Keratinocyte (primary cell): ENCODE measurements at regions not wholly inside any gene's neighbourhood (a gene's known extent, or its start where the extent isn't known, plus 50 kb on each side); places are given as distances from the start of the nearest gene placed in this dataset.

Experiments used
- DNase-seq: peaks from one replicate; pipeline ENCODE4 v3.0.0-alpha.2; 2011; ENCODE audit warnings: low read depth, missing footprints, low spot score
- FAIRE-seq: peaks from 2 replicates; lab custom pipeline; 2011; peaks lifted over from hg19 to GRCh38; lab: Jason Lieb, UNC
- H2AFZ ChIP-seq: 2 replicates; pipeline ENCODE4 v1.6.0; 2012; ENCODE audit warnings: low read length, control low read depth, inconsistent platforms; ENCODE audit not compliant: control insufficient read depth
- H3K27ac ChIP-seq: 2 replicates; pipeline ENCODE4 v1.5.1; 2011; ENCODE audit warnings: low read length; ENCODE audit not compliant: control insufficient read depth, insufficient read depth
- H3K27me3 ChIP-seq: 3 replicates; pipeline ENCODE4 v1.6.0; 2011; ENCODE audit warnings: low read length; ENCODE audit not compliant: control insufficient read depth, insufficient read depth; ENCODE audit errors: extremely low read depth
- H3K36me3 ChIP-seq, 2 experiments: 2 replicates in 1 of 2; 3 replicates in 1 of 2; pipeline ENCODE4 v1.5.1; 2011; ENCODE audit warnings: low read length in 2 of 2, mild to moderate bottlenecking in 1 of 2; ENCODE audit not compliant: control insufficient read depth in 2 of 2, insufficient read depth in 2 of 2; ENCODE audit errors: extremely low read depth in 1 of 2
- H3K4me1 ChIP-seq: 3 replicates; pipeline ENCODE4 v1.5.1; 2011; ENCODE audit warnings: low read length; ENCODE audit not compliant: control insufficient read depth, insufficient read depth; ENCODE audit errors: extremely low read depth
- H3K4me2 ChIP-seq: 3 replicates; pipeline ENCODE4 v1.6.0; 2011; ENCODE audit warnings: low read depth, low read length; ENCODE audit not compliant: control insufficient read depth, insufficient read depth; ENCODE audit errors: extremely low read depth
- H3K4me3 ChIP-seq, 3 experiments: fragments of 200-600 bp in 1 of 3; sonication (generic) in 1 of 3; 2 replicates in 2 of 3; 3 replicates in 1 of 3; pipeline ENCODE4 v1.5.1; 2011 to 2016; ENCODE audit warnings: low read length in 3 of 3, mild to moderate bottlenecking in 3 of 3, control low read depth in 2 of 3, inconsistent platforms in 1 of 3, low read depth in 1 of 3, mixed read lengths in 1 of 3, mixed run types in 1 of 3, moderate library complexity in 1 of 3; ENCODE audit not compliant: control insufficient read depth in 2 of 3, insufficient read depth in 2 of 3; ENCODE audit errors: extremely low read depth in 1 of 3
- H3K79me2 ChIP-seq: 2 replicates; pipeline ENCODE4 v1.6.0; 2012; ENCODE audit warnings: low read length; ENCODE audit not compliant: control insufficient read depth, insufficient read depth
- H3K9ac ChIP-seq: 3 replicates; pipeline ENCODE4 v1.6.0; 2011; ENCODE audit warnings: low read length; ENCODE audit not compliant: control insufficient read depth, insufficient read depth; ENCODE audit errors: extremely low read depth
- H3K9me1 ChIP-seq: 3 replicates; pipeline ENCODE4 v1.6.0; 2011; ENCODE audit warnings: low read length; ENCODE audit not compliant: control insufficient read depth, insufficient read depth; ENCODE audit errors: extremely low read depth
- H3K9me3 ChIP-seq: 2 replicates; pipeline ENCODE4 v1.5.1; 2012; ENCODE audit warnings: low read depth, low read length; ENCODE audit not compliant: control insufficient read depth
- H4K20me1 ChIP-seq: 3 replicates; pipeline ENCODE4 v1.6.0; 2011; ENCODE audit warnings: low read length; ENCODE audit not compliant: control insufficient read depth, insufficient read depth; ENCODE audit errors: extremely low read depth
- CTCF ChIP-seq, 3 experiments: IDR thresholded peaks in 1 of 3; conservative IDR thresholded peaks in 1 of 3; optimal IDR thresholded peaks in 1 of 3; 2 replicates in 2 of 3; 3 replicates in 1 of 3; pipeline versions ENCODE3 to v1.5.1; 2011; ENCODE audit warnings: low read length in 3 of 3, mild to moderate bottlenecking in 3 of 3, moderate library complexity in 2 of 3, control low read depth in 1 of 3, inconsistent platforms in 1 of 3; ENCODE audit not compliant: insufficient read depth in 2 of 3; ENCODE audit errors: extremely low read depth in 1 of 3
- EZH2 ChIP-seq: IDR thresholded peaks from one replicate; pipeline ENCODE4 v1.6.1; 2012; ENCODE audit warnings: inconsistent platforms, mild to moderate bottlenecking, low read length, moderate library complexity
- dilution Hi-C: fragments of 300-500 bp; cut with MboI; formaldehyde crosslinking; loops from one replicate; pipeline ENCODE4 v1.7.0; 2020; ENCODE audit warnings: low sequenced_read_pairs; ENCODE audit not compliant: extremely low pct_ligation_motif_present

GRCh38 chr16:86914876-86915717, 336.7 kb downstream of the FOXL1 start:
- TF ChIP-seq CTCF (optimal IDR thresholded peaks at IDR 0.05 in 1 of 3, IDR thresholded peaks at IDR 0.05 in 1 of 3, conservative IDR thresholded peaks at IDR 0.05 in 1 of 3; ENCODE audit: extremely low read depth in 1 of 3, insufficient read depth in 2 of 3, low read length in 3 of 3), result no peak
- no peak for TF ChIP-seq EZH2
- dilution Hi-C loops, result no loop called here
- no peak for FAIRE-seq

GRCh38 chr16:86917471-86918365, 339.4 kb downstream of the FOXL1 start:
- no peaks in the 10 kb centered on the region for H3K9me3 ChIP-seq
- no peaks in the 10 kb centered on the region for H3K36me3 ChIP-seq
- H2AFZ ChIP-seq, result no peak overlapping the region
- FAIRE-seq (no peak), DNase-seq (no peak)
- H3K9me1 ChIP-seq, result no peaks in the 10 kb centered on the region
- TF ChIP-seq CTCF (optimal IDR thresholded peaks at IDR 0.05 in 1 of 3, IDR thresholded peaks at IDR 0.05 in 1 of 3, conservative IDR thresholded peaks at IDR 0.05 in 1 of 3; ENCODE audit: extremely low read depth in 1 of 3, insufficient read depth in 2 of 3, low read length in 3 of 3) (no peak), EZH2 (no peak)
- no peaks in the 10 kb centered on the region for H3K79me2 ChIP-seq
- dilution Hi-C loops, result no loop called here
- no peak overlapping the region for H3K27ac ChIP-seq
- no peaks in the 10 kb centered on the region for H4K20me1 ChIP-seq
- no peak overlapping the region for H3K9ac ChIP-seq
- H3K4me3 ChIP-seq, result no peak overlapping the region
- no peak overlapping the region for H3K4me2 ChIP-seq
- no peaks in the 10 kb centered on the region for H3K4me1 ChIP-seq
- no peaks in the 10 kb centered on the region for H3K27me3 ChIP-seq

More at GRCh38 chr16:86914876-86915717, 336.7 kb downstream of the FOXL1 start:
- DNase-seq, result no peak
- H3K79me2 ChIP-seq, result no peaks in the 10 kb centered on the region
- no peaks in the 10 kb centered on the region for H3K4me1 ChIP-seq
- H3K36me3 ChIP-seq, result no peaks in the 10 kb centered on the region
- no peaks in the 10 kb centered on the region for H3K9me3 ChIP-seq
- H4K20me1 ChIP-seq, result no peaks in the 10 kb centered on the region
- H3K4me3 ChIP-seq, result no peak overlapping the region
- no peak overlapping the region for H3K9ac ChIP-seq
- no peak overlapping the region for H2AFZ ChIP-seq
- H3K9me1 ChIP-seq, result no peaks in the 10 kb centered on the region
- H3K4me2 ChIP-seq, result no peak overlapping the region
- H3K27ac ChIP-seq, result no peak overlapping the region
- no peaks in the 10 kb centered on the region for H3K27me3 ChIP-seq
